GM19463 (cell line): ENCODE measurements at regions not wholly inside any gene's neighbourhood (a gene's known extent, or its start where the extent isn't known, plus 50 kb on each side); places are given as distances from the start of the nearest gene placed in this dataset.

Experiments used
- ATAC-seq: cut with Tn5 transposase; IDR thresholded peaks from one replicate; pipeline ENCODE4 v1.9.1; 2021; ENCODE audit warnings: mild to moderate bottlenecking, moderate library complexity; ENCODE audit not compliant: unreplicated experiment

GRCh38 chr1:118736322-118736721, 251.8 kb downstream of the TBX15 start:
- no peak for ATAC-seq

DNA sequence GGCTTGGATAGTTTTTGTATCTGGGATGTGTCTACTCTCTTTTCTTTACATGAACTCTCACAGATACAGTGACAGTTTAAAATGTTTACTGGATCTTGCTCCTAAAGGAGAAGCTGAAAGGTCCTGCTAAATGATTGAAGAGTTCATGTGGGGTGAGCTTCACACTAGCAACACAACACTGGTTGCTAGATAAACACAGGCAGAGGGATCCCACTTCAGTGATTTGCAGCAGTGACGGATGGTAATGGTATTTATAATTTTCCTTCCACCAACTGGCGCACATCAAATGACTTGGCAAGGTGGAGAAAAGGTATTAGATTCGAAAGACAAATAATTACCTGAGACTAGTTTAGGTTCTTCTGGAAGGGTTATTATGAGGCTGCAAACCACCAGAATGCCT, 270.2 kb downstream of the TBX15 start:
- no peak for ATAC-seq

GRCh38 chr1:118716775-118717174, 271.4 kb downstream of the TBX15 start:
- ATAC-seq: no peak

DNA sequence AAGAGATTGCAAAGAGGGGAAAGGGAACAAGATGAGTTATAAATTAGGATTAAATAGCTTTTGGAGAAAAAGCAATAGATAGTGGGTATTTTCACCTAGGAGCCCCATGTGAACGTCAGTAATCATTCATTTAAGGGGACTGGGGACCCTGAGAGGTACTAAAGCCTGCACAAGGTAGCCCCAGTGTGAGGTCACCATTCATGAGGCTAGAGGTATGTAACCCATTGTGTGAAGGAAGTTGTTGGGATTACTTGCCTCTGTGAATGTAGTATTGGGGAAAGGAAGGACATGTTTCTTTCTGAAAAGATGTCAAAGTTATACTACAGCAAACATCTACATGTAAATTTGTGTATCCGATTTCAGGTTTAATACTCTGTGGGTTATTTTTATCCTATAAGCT, 276.8 kb downstream of the TBX15 start:
- no peak for ATAC-seq

DNA sequence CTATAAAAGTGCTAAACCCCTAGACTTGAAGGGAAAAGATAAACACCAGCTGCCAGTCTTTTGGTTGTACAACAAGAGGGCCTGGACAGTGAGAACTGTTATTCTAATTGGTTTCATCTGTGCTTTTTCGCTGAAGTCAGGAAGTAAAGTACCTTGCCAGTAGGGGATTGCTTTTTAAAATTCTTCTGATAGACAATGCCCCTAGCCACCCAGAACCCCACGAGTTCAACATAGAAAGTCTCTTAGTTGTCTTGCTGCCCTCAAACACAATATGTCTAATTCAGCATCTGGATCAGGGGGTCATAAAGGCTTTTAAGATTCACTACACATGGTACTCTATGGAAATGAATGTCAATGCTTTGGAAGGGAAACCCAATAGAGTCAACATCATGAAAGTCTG, 289.2 kb downstream of the TBX15 start:
- no peak for ATAC-seq

- no peak for ATAC-seq
Measured at GRCh38 chr1:118692143-118692542, 296.0 kb downstream of the TBX15 start.

- no peak for ATAC-seq
Measured at GRCh38 chr1:118688891-118689290, 299.3 kb downstream of the TBX15 start.

DNA sequence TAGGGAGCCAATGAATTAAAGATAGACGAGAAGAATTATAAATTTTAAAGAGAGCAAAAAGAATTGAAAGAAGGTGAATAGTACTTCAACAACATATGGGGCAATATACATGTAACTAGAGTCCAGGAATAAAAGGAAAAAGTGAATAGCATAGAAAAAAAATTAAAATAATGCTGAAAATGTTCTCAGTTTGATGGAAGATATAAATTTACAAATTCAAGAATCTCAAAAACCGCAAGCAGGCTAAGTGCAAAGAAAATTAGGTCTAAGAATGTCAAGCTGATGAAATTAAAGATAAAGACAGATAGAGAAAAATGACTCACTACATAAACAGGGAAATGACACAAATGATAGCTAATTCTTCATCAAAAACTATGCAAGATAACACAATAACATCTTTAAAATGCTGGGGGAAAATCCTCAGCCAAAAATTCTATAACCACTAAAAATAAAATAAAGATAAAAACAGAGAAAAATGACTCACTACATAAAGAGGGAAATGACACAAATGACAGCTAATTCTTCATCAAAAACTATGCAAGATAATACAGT, 326.3 kb downstream of the TBX15 start:
- ATAC-seq: no peak

- no peak for ATAC-seq
Measured at GRCh38 chr1:118660769-118661168, 327.4 kb downstream of the TBX15 start.

GRCh38 chr1:118659646-118660045, 328.5 kb downstream of the TBX15 start:
- no peak for ATAC-seq

DNA sequence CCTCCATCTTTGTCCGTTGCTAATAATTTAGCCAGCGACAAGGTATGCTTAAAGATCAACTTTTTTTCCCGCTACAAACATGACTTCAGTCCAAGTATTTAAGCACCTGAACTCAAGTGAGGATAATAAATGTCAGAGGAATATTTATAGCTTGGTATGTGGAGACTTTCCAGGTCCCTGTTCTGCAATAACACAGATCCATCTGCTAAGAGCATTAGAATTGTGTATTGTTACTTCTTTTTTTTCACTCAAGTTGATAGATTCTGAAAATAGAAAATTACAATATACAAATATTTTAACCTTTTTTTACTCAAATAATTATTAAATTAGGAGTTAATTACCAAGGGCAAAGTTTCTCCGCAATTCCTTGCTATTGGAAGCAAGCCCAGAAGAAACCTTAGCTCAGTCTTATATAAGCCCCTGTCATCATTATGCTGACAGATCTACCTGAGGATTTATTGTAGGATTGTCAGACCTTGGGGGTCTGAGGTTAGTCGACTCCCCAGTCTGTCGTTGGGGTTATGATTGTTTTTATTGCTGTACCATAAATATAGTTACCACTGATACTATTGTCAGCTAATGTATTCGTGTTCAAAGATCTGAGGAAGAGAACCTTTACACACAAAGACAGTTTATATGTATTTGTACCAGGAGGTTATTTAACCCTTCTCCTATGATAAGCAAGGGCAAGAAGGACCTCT, 337.9 kb downstream of the TBX15 start:
- ATAC-seq: no peak

GRCh38 chr1:118649369-118650106, 338.6 kb downstream of the TBX15 start:
- no peak for ATAC-seq

DNA sequence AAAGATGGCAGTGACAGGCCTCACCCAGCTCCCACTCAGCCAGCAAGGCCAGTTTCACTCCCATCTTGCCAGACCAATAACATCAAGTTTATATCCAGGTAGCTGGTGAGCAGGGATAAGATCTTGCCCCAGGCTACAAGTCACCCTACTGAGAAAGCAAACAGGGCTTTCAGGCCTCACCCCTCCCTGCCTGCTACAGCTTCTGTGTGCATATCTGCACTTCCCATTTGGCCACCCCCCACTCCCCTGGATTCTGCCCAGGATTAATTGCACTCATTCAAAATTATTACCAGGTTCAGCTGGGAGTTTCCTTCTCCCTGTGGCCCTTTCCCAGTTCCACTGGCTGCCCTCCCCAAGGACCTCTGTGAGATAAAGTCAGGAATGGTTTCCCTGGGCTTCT, 352.1 kb downstream of the TBX15 start:
- no peak for ATAC-seq

DNA sequence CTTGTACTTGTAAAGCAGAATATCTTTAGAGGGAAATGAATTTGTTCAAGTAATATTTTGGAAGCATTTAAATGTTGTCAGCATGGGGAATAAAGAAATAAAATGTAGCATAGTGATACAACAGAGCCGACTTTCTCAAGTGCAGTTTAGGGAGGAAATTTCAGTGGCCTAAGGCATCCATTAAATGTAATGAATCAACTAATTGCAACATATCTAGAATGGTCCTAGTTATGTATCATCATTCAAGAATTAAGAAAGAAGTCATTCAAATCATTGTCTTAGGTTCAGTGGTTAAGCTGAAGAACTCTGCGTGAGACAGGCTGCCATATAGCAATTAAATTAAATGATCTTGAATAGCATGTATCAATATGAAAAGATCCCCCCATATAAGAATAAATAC, 360.7 kb downstream of the TBX15 start:
- ATAC-seq: no peak

DNA sequence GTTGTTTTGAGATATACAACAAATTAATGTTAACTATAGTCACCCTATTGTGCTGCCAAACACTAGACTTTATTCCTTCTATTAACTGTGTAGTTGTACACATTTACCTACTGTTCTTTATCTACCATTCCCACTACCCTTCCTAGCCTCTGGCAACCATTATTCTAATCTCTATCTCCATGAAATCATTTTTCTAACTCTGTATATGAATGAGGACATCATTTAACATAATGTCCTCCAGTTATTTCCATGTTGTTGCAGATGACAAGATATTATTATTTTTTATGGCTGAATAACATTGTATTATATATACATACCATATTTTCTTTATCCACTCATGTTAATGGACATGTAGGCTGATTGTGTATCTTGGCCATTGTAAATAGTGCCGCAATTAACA, 366.3 kb downstream of the TBX15 start:
- ATAC-seq: no peak

- ATAC-seq: no peak
Measured at GRCh38 chr1:118618618-118619340, 369.4 kb downstream of the TBX15 start.

DNA sequence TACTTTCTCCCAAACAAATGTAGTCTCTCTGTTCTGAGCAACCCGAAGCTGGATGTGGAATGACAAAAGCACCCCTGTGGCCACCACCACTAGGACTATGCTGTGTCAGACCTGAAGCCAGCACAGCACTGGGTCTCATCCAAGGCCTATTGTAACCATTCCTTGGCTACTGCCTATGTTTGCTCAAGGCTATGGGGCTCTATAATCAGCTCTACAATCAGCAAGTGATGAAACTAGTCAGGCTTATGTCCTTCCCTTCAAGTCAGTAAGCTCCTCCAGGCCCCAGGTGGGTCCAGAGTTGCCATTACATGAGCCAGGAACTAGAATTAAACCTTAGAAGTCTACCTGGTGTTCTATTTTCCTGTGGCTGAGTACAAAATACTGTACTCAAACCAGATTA, 370.2 kb downstream of the TBX15 start:
- ATAC-seq: no peak

- no peak for ATAC-seq
Measured at GRCh38 chr1:118615066-118615465, 373.1 kb downstream of the TBX15 start.

GRCh38 chr1:118589238-118589846, 398.8 kb downstream of the TBX15 start:
- ATAC-seq: no peak

GRCh38 chr1:118588566-118588965, 399.6 kb downstream of the TBX15 start:
- ATAC-seq: no peak

GRCh38 chr1:118578276-118578675, 393.2 kb upstream of the SPAG17 start:
- no peak for ATAC-seq
